GM23338 (cell line): ENCODE measurements at regions not wholly inside any gene's neighbourhood (a gene's known extent, or its start where the extent isn't known, plus 50 kb on each side); places are given as distances from the start of the nearest gene placed in this dataset.

Experiments
- ATAC-seq: fragments of 200-7000 bp; cut with Tn5 transposase; 3 replicates; pipeline ENCODE4 v1.9.1; 2020
- DNase-seq: peaks from one replicate; pipeline ENCODE4 v3.0.0-alpha.2; 2015; ENCODE audit warnings: low spot score
- H2AFZ ChIP-seq: fragments of 200-600 bp; sonication (generic); 2 replicates; pipeline ENCODE4 v1.8.0; 2016; ENCODE audit warnings: antibody characterized with exemption, mild to moderate bottlenecking, moderate library complexity
- H3F3A ChIP-seq: fragments of 200-600 bp; sonication (generic); replicated peaks from 2 replicates; pipeline ENCODE4 v1.8.0; 2017; ENCODE audit warnings: antibody characterized with exemption, mixed run types, low read depth
- H3K27ac ChIP-seq: fragments of 200-600 bp; sonication (generic); 2 replicates; pipeline ENCODE4 v1.6.1; 2016; ENCODE audit warnings: low read depth
- H3K27me3 ChIP-seq: fragments of 200-600 bp; sonication (generic); 2 replicates; pipeline ENCODE4 v1.8.0; 2016; ENCODE audit warnings: mild to moderate bottlenecking, mixed run types, moderate library complexity; ENCODE audit not compliant: insufficient read depth
- H3K36me3 ChIP-seq: fragments of 200-600 bp; sonication (generic); 2 replicates; pipeline ENCODE4 v1.8.0; 2016; ENCODE audit warnings: mild to moderate bottlenecking; ENCODE audit not compliant: insufficient read depth
- H3K4me1 ChIP-seq: fragments of 200-600 bp; sonication (generic); 2 replicates; pipeline ENCODE4 v1.8.0; 2016; ENCODE audit warnings: mild to moderate bottlenecking, moderate library complexity; ENCODE audit not compliant: insufficient read depth
- H3K4me2 ChIP-seq: fragments of 200-600 bp; sonication (generic); 2 replicates; pipeline ENCODE4 v1.7.1; 2017; ENCODE audit warnings: mixed run types
- H3K4me3 ChIP-seq: fragments of 200-600 bp; sonication (generic); 2 replicates; pipeline ENCODE4 v1.6.1; 2016; ENCODE audit warnings: mixed run types
- H3K79me2 ChIP-seq: fragments of 200-600 bp; sonication (generic); replicated peaks from 2 replicates; pipeline ENCODE4 v1.8.0; 2017; ENCODE audit warnings: mild to moderate bottlenecking; ENCODE audit not compliant: insufficient read depth
- H3K9me2 ChIP-seq: fragments of 200-600 bp; sonication (generic); 2 replicates; pipeline ENCODE4 v1.8.0; 2017; ENCODE audit not compliant: insufficient read depth
- H4K20me1 ChIP-seq: fragments of 200-600 bp; sonication (generic); replicated peaks from 2 replicates; pipeline ENCODE4 v1.8.0; 2017; ENCODE audit warnings: mild to moderate bottlenecking; ENCODE audit not compliant: insufficient read depth
- H3K27ac Mint-ChIP-seq: 2 replicates; pipeline ENCODE4 v1.8.0; 2020; ENCODE audit warnings: inconsistent platforms, mild to moderate bottlenecking, moderate library complexity, mixed read lengths
- H3K27me3 Mint-ChIP-seq: 3 replicates; pipeline ENCODE4 v1.8.0; 2022; ENCODE audit warnings: low read depth, mild to moderate bottlenecking, moderate library complexity, mixed read lengths, inconsistent platforms; ENCODE audit not compliant: insufficient read depth, poor library complexity
- H3K36me3 Mint-ChIP-seq: 3 replicates; pipeline ENCODE4 v1.8.0; 2021; ENCODE audit warnings: low read depth, mild to moderate bottlenecking, inconsistent platforms, moderate library complexity, mixed read lengths
- H3K4me1 Mint-ChIP-seq: 3 replicates; pipeline ENCODE4 v1.8.0; 2020; ENCODE audit warnings: mild to moderate bottlenecking, inconsistent platforms, mixed read lengths
- H3K4me3 Mint-ChIP-seq: 3 replicates; pipeline ENCODE4 v1.8.0; 2021; ENCODE audit warnings: moderate library complexity, mild to moderate bottlenecking, inconsistent platforms, mixed read lengths
- H3K9me3 Mint-ChIP-seq: 3 replicates; pipeline ENCODE4 v1.8.0; 2020; ENCODE audit warnings: moderate library complexity, mild to moderate bottlenecking, inconsistent platforms, mixed read lengths
- CREB1 ChIP-seq: fragments of 250-450 bp; sonication (Bioruptor Pico); IDR thresholded peaks from 2 replicates; pipeline ENCODE4 v1.5.0; 2020; ENCODE audit warnings: low read depth, mild to moderate bottlenecking, moderate library complexity
- CTCF ChIP-seq, 2 experiments: fragments of 200-600 bp in 1 of 2; sonication (generic) in 1 of 2; conservative IDR thresholded peaks; 2 replicates each; pipeline versions ENCODE4 v1.5.1 to v1.6.1; 2016 to 2017; ENCODE audit warnings: antibody characterized with exemption in 2 of 2, low read depth in 2 of 2, mild to moderate bottlenecking in 2 of 2, moderate library complexity in 1 of 2
- ETS1 ChIP-seq: IDR thresholded peaks from 2 replicates; pipeline ENCODE4 v1.6.1; 2016; ENCODE audit warnings: antibody characterized with exemption
- EZH2 ChIP-seq: fragments of 200-600 bp; sonication (generic); IDR thresholded peaks from one replicate; pipeline ENCODE4 v1.8.0; 2017; ENCODE audit warnings: antibody characterized with exemption, mild to moderate bottlenecking, low read depth; ENCODE audit not compliant: unreplicated experiment
- EZH2phosphoT487 ChIP-seq: fragments of 200-600 bp; sonication (generic); IDR thresholded peaks from one replicate; pipeline ENCODE4 v1.8.1; 2018; ENCODE audit warnings: antibody characterized with exemption; ENCODE audit not compliant: unreplicated experiment
- JUNB ChIP-seq: IDR thresholded peaks from one replicate; pipeline ENCODE4 v1.6.1; 2016; ENCODE audit warnings: antibody characterized with exemption; ENCODE audit not compliant: unreplicated experiment
- NANOG ChIP-seq: IDR thresholded peaks from 2 replicates; pipeline ENCODE4 v1.6.1; 2016; ENCODE audit warnings: antibody characterized with exemption, borderline replicate concordance
- POLR2AphosphoS5 ChIP-seq: IDR thresholded peaks from 2 replicates; pipeline ENCODE4 v1.6.1; 2016; ENCODE audit warnings: antibody characterized with exemption, low read depth
- REST ChIP-seq: IDR thresholded peaks from one replicate; pipeline ENCODE4 v1.6.1; 2018; ENCODE audit warnings: antibody characterized with exemption; ENCODE audit not compliant: unreplicated experiment
- STAT1 ChIP-seq: IDR thresholded peaks from one replicate; pipeline ENCODE4 v1.6.1; 2016; ENCODE audit warnings: antibody characterized with exemption; ENCODE audit not compliant: unreplicated experiment
- ZNF114 ChIP-seq: fragments of 250-450 bp; sonication (Bioruptor Pico); IDR thresholded peaks from 2 replicates; pipeline ENCODE4 v1.5.0; 2020; ENCODE audit warnings: mild to moderate bottlenecking, moderate library complexity
- ZNF331 ChIP-seq: fragments of 250-450 bp; sonication (Bioruptor Pico); IDR thresholded peaks from 2 replicates; pipeline ENCODE4 v1.5.0; 2020; ENCODE audit warnings: low read depth, mild to moderate bottlenecking, moderate library complexity
- ZNF462 ChIP-seq: fragments of 250-450 bp; sonication (Bioruptor Pico); IDR thresholded peaks from 2 replicates; pipeline ENCODE4 v1.5.0; 2020; ENCODE audit warnings: mild to moderate bottlenecking, moderate library complexity

GRCh38 chr4:30973993-30974392 lies 253.8 kb downstream of the PCDH7 start:
- Mint-ChIP-seq H3K4me3 (no peak overlapping the region), H3K27me3 (peaks cover 2% of the 10 kb centered on the region), H3K36me3 (no peaks in the 10 kb centered on the region), H3K4me1 (peaks cover 31% of the 10 kb centered on the region), H3K27ac (peak overlapping the region; percentile 15; the same call in 1 of the 2 replicates), H3K9me3 (no peaks in the 10 kb centered on the region)
- Histone ChIP-seq H2AFZ (no peak overlapping the region), H3K4me3 (no peak overlapping the region), H3F3A (no peaks in the 10 kb centered on the region), H3K79me2 (no peaks in the 10 kb centered on the region), H3K9me2 (no peaks in the 10 kb centered on the region), H3K36me3 (no peaks in the 10 kb centered on the region), H3K4me1 (peaks cover 26% of the 10 kb centered on the region), H3K4me2 (no peak overlapping the region), H3K27ac (no peak overlapping the region), H3K27me3 (no peaks in the 10 kb centered on the region), H4K20me1 (no peaks in the 10 kb centered on the region)
- DNase-seq (no peak), ATAC-seq (no peak)
- TF ChIP-seq ZNF462 (CRISPR knock-in tag) (no peak), STAT1 (no peak), CREB1 (CRISPR knock-in tag) (no peak), JUNB (no peak), EZH2phosphoT487 (no peak), ZNF114 (CRISPR knock-in tag) (no peak), REST (no peak), POLR2AphosphoS5 (no peak), NANOG (no peak), EZH2 (no peak), ZNF331 (CRISPR knock-in tag) (no peak), ETS1 (no peak), CTCF (conservative IDR thresholded peaks at IDR 0.05; ENCODE audit: low read depth in 2 of 2) (no peak)
